HepG2 (cell line): ENCODE measurements at regions not wholly inside any gene's neighbourhood (a gene's known extent, or its start where the extent isn't known, plus 50 kb on each side); places are given as distances from the start of the nearest gene placed in this dataset.

Experiments used
- ATAC-seq: fragments of 200-7000 bp; cut with Tn5 transposase; 3 replicates; pipeline ENCODE4 v1.9.1; 2020; ENCODE audit warnings: mild to moderate bottlenecking, moderate library complexity
- BruUV-seq: library from RNA; stranded (reverse); fragments of 400-500 nt; replicated peaks from 2 replicates; lab custom pipeline; 2021; lab: Mats Ljungman, UMichigan
- CTCF ChIA-PET: fragments of 300-600 bp; formaldehyde crosslinking; extraction: SDS; loops from one replicate; lab custom pipeline; 2021; ENCODE audit warnings: low total read pairs, inconsistent platforms, low intra/inter-chr PET ratio; lab: Yijun Ruan, JAX
- POLR2A ChIA-PET: fragments of 350-600 bp; sonication (Branson Sonifier 250); formaldehyde crosslinking; loops from one replicate; lab custom pipeline; 2020; ENCODE audit warnings: antibody characterized with exemption, inconsistent platforms; lab: Yijun Ruan, JAX
- DNase-seq: peaks from one replicate; pipeline ENCODE4 v3.0.0-alpha.2; 2015; ENCODE audit warnings: low spot score
- FAIRE-seq: peaks from 3 replicates; lab custom pipeline; 2011; peaks lifted over from hg19 to GRCh38; lab: Jason Lieb, UNC
- H2AFZ ChIP-seq: one replicate; pipeline ENCODE4 v1.6.1; 2011; ENCODE audit warnings: low read length, inconsistent platforms
- H3K27ac ChIP-seq: fragments of 300-600 bp; 3 replicates; pipeline ENCODE4 v1.8.0; 2011; ENCODE audit warnings: mixed run types, mild to moderate bottlenecking, mixed read lengths, low read length, inconsistent platforms; ENCODE audit not compliant: insufficient read depth; ENCODE audit errors: extremely low read length
- H3K27me3 ChIP-seq, 2 experiments: fragments of 200-600 bp in 1 of 2; 2 replicates in 1 of 2; 3 replicates in 1 of 2; pipeline versions ENCODE4 v1.6.0 to v1.8.0; 2011; ENCODE audit warnings: low read length in 2 of 2, mild to moderate bottlenecking in 2 of 2, moderate library complexity in 2 of 2, inconsistent platforms in 1 of 2; ENCODE audit not compliant: insufficient read depth in 2 of 2, control insufficient read depth in 1 of 2
- H3K36me3 ChIP-seq, 2 experiments: fragments of 200-600 bp in 1 of 2; replicated peaks in 1 of 2; 2 replicates in 1 of 2; 3 replicates in 1 of 2; pipeline versions ENCODE4 v1.5.1 to v1.8.0; 2011; ENCODE audit warnings: low read length in 2 of 2, inconsistent platforms in 1 of 2; ENCODE audit not compliant: insufficient read depth in 2 of 2, control insufficient read depth in 1 of 2
- H3K4me1 ChIP-seq: 2 replicates; pipeline ENCODE4 v1.5.1; 2012; ENCODE audit warnings: low read length, inconsistent platforms; ENCODE audit not compliant: insufficient read depth
- H3K4me2 ChIP-seq: 2 replicates; pipeline ENCODE4 v1.6.0; 2011; ENCODE audit warnings: low read depth, low read length, inconsistent platforms
- H3K4me3 ChIP-seq, 3 experiments: fragments of 200-600 bp in 1 of 3; sonication (generic), shearing (Covaris generic) in 1 of 3; replicated peaks in 1 of 3; 2 replicates each; pipeline ENCODE4 v1.5.1; 2011 to 2016; ENCODE audit warnings: low read length in 3 of 3, inconsistent platforms in 2 of 3, low read depth in 2 of 3, mild to moderate bottlenecking in 2 of 3, control low read depth in 1 of 3, mixed read lengths in 1 of 3; ENCODE audit not compliant: insufficient read depth in 1 of 3
- H3K79me2 ChIP-seq: one replicate; pipeline ENCODE4 v1.6.1; 2011; ENCODE audit warnings: low read length, inconsistent platforms; ENCODE audit not compliant: insufficient read depth
- H3K9ac ChIP-seq: 2 replicates; pipeline ENCODE4 v1.6.0; 2011; ENCODE audit warnings: mild to moderate bottlenecking, low read depth, low read length, inconsistent platforms; ENCODE audit not compliant: insufficient read depth
- H3K9me3 ChIP-seq: 2 replicates; pipeline ENCODE4 v1.5.1; 2012; ENCODE audit warnings: mild to moderate bottlenecking, low read length
- H4K20me1 ChIP-seq: 2 replicates; pipeline ENCODE4 v1.6.0; 2011; ENCODE audit warnings: inconsistent platforms, mild to moderate bottlenecking, low read length, moderate library complexity; ENCODE audit not compliant: insufficient read depth
- CTCF ChIP-seq: sonication (generic); formaldehyde crosslinking; IDR thresholded peaks from 2 replicates; pipeline ENCODE4 v1.5.0; 2020; ENCODE audit warnings: mild to moderate bottlenecking, missing genetic modification reagents, moderate library complexity
- ZNF20 ChIP-seq: sonication (generic); formaldehyde crosslinking; IDR thresholded peaks from 2 replicates; pipeline ENCODE4 v1.4.0; 2020; ENCODE audit warnings: mild to moderate bottlenecking, moderate library complexity, missing genetic modification reagents
- ZNF205 ChIP-seq: IDR thresholded peaks from 2 replicates; pipeline ENCODE4 v1.6.1; 2018; ENCODE audit warnings: missing biosample characterization, missing genetic modification reagents
- ZSCAN29 ChIP-seq: sonication (generic); formaldehyde crosslinking; conservative IDR thresholded peaks from 2 replicates; pipeline ENCODE4 v1.4.0; 2020; ENCODE audit warnings: mild to moderate bottlenecking, missing genetic modification reagents
- WGBS: methylation state at CpG from one replicate; pipeline ENCODE4 v1.1.6; 2017; ENCODE audit warnings: low lambda C conversion rate; 5-methylcytosine and 5-hydroxymethylcytosine counted together
- in situ Hi-C: cut with HindIII; loops from 2 replicates; pipeline ENCODE4 v1.10.0; 2017; ENCODE audit warnings: low pct_unique_long_range_greater_than_20kb; ENCODE audit not compliant: extremely low pct_ligation_motif_present
- intact Hi-C: fragments of 100-400 bp; cut with micrococcal nuclease; formaldehyde crosslinking; loops from one replicate; pipeline ENCODE4 v1.10.0; 2022; ENCODE audit not compliant: unreplicated experiment

GRCh38 chr10:117929327-117930067, 117.2 kb downstream of the RAB11FIP2 start:
- Histone ChIP-seq H3K9me3 (no peaks in the 10 kb centered on the region), H3K36me3 (no peaks in the 10 kb centered on the region), H3K4me1 (no peaks in the 10 kb centered on the region), H3K27me3 (no peaks in the 10 kb centered on the region), H4K20me1 (no peaks in the 10 kb centered on the region), H3K27ac (no peak overlapping the region), H3K9ac (no peak overlapping the region), H3K4me2 (no peak overlapping the region), H3K4me3 (no peak overlapping the region), H3K79me2 (no peaks in the 10 kb centered on the region), H2AFZ (no peak overlapping the region)
- peak; percentile 2 for DNase-seq
- in situ Hi-C loops (no loop called here), intact Hi-C loops (loop anchor here (2.0 kb wide), 1 partner anchor 177 kb away; no protein-coding TSS in a partner anchor)
- ATAC-seq: 0 out of 3 replicates have a peak, but pooled peaks have one; percentile 33
- ChIA-PET CTCF (no interaction called here), POLR2A (no interaction called here)
- FAIRE-seq: no peak
- 1% methylated on average over 7 of the region's 9 CpGs for WGBS
- TF ChIP-seq CTCF (CRISPR knock-in tag): peak; percentile 21; the same call in 1 of the 2 replicates
- no peak for TF ChIP-seq ZNF20 (CRISPR knock-in tag)
- BruUV-seq: no TSS peak

GRCh38 chr10:117931078-117931477, 115.7 kb downstream of the RAB11FIP2 start:
- BruUV-seq: no TSS peak
- 0% methylated on average over 2 of the region's 2 CpGs for WGBS
- FAIRE-seq (no peak), ATAC-seq (no peak)
- Histone ChIP-seq H2AFZ (no peak overlapping the region), H3K4me1 (no peaks in the 10 kb centered on the region), H3K4me2 (no peak overlapping the region)
- POLR2A ChIA-PET: no interaction called here
- TF ChIP-seq ZSCAN29 (CRISPR knock-in tag): no peak
- no peak for TF ChIP-seq ZNF205 (CRISPR knock-in tag)
- TF ChIP-seq, all 625 proteins: peak for 0
- H3K4me3 ChIP-seq: no peak overlapping the region
- H3K27ac ChIP-seq: no peak overlapping the region
- in situ Hi-C loops (no loop called here), intact Hi-C loops (no loop called here)
- DNase-seq: no peak
- H4K20me1 ChIP-seq: no peaks in the 10 kb centered on the region
- H3K9me3 ChIP-seq: no peaks in the 10 kb centered on the region
- no peak overlapping the region for H3K9ac ChIP-seq
- H3K27me3 ChIP-seq: peaks cover 0 to 8% of the 10 kb centered on the region in 2 experiments; a peak in 1 of 5 replicates
- CTCF ChIA-PET: no interaction called here
- no peaks in the 10 kb centered on the region for H3K36me3 ChIP-seq
- no peaks in the 10 kb centered on the region for H3K79me2 ChIP-seq
